Smooth muscle cell (in vitro differentiated cells): ENCODE measurements at regions not wholly inside any gene's neighbourhood (a gene's known extent, or its start where the extent isn't known, plus 50 kb on each side); places are given as distances from the start of the nearest gene placed in this dataset.
"Not testable (repeated sequence)": the region's sequence is repeated elsewhere in the genome, so short reads cannot be mapped to it uniquely, and the experiment has no call there.

Experiments used
- DNase-seq: peaks from one replicate; lab custom pipeline; 2025; ENCODE audit not compliant: unreplicated experiment; lab: John Stamatoyannopoulos, UW
- H2AFZ ChIP-seq: fragments of 200-600 bp; sonication (generic); 2 replicates; pipeline ENCODE4 v1.6.0; 2016; ENCODE audit warnings: antibody characterized with exemption, low read depth, mild to moderate bottlenecking
- H3F3A ChIP-seq: fragments of 200-600 bp; sonication (generic); 2 replicates; pipeline ENCODE4 v1.6.0; 2017; ENCODE audit warnings: antibody characterized with exemption, low read depth
- H3K27ac ChIP-seq: fragments of 200-600 bp; sonication (generic); 2 replicates; pipeline ENCODE4 v1.5.1; 2016; ENCODE audit warnings: low read depth, mild to moderate bottlenecking
- H3K27me3 ChIP-seq: fragments of 200-600 bp; sonication (generic); 2 replicates; pipeline ENCODE4 v1.6.1; 2016; ENCODE audit warnings: low read depth, mild to moderate bottlenecking
- H3K36me3 ChIP-seq: fragments of 200-600 bp; sonication (generic); 2 replicates; pipeline ENCODE4 v1.5.1; 2016; ENCODE audit warnings: low read depth
- H3K4me1 ChIP-seq: fragments of 200-600 bp; sonication (generic); 2 replicates; pipeline ENCODE4 v1.5.1; 2016; ENCODE audit warnings: low read depth
- H3K4me2 ChIP-seq: fragments of 200-600 bp; sonication (generic); 2 replicates; pipeline ENCODE4 v1.6.0; 2016; ENCODE audit warnings: mild to moderate bottlenecking
- H3K4me3 ChIP-seq: fragments of 200-600 bp; sonication (generic); 2 replicates; pipeline ENCODE4 v1.5.1; 2016; ENCODE audit warnings: mild to moderate bottlenecking
- H3K79me2 ChIP-seq: fragments of 200-600 bp; sonication (generic); 2 replicates; pipeline ENCODE4 v1.6.0; 2016; ENCODE audit warnings: low read depth, mild to moderate bottlenecking
- H3K9ac ChIP-seq: fragments of 200-600 bp; sonication (generic); 2 replicates; pipeline ENCODE4 v1.6.0; 2016; ENCODE audit warnings: low read depth
- H3K9me3 ChIP-seq: fragments of 200-600 bp; sonication (generic); replicated peaks from 2 replicates; pipeline ENCODE4 v1.5.1; 2016; ENCODE audit warnings: low read depth
- H4K20me1 ChIP-seq: fragments of 200-600 bp; sonication (generic); 2 replicates; pipeline ENCODE4 v1.6.0; 2016; ENCODE audit warnings: low read depth
- WGBS: methylation state at CpG from one replicate; pipeline ENCODE4 v1.1.7; 2016; ENCODE audit warnings: low lambda C conversion rate; 5-methylcytosine and 5-hydroxymethylcytosine counted together
- TF ChIP-seq, protein P1 (sequence below): fragments of 200-600 bp; sonication (generic); IDR thresholded peaks from 2 replicates; pipeline ENCODE4 v1.5.1; 2017; ENCODE audit warnings: borderline replicate concordance, mild to moderate bottlenecking, antibody characterized with exemption; ENCODE audit not compliant: insufficient read depth, poor library complexity, severe bottlenecking

DNA sequence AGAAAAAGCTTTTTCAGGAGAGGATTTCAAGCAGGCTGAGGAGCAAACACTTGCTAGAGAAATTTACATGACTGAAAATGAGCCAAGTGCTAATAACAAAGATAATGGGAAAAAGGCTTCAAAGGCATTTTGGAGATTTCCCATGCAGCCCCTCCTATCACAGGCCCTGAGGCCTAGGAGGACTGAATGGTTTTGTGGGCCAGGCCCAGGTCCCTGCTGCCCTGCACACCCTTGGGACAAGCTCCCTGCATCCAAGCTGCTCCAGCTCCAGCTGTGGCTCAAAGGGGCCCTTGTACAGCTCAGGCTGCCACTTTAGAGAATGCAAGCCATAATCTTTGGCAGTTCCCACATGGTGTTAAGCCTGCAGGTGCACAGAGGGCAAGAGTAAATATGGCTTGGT lies 154.0 kb upstream of the LMNTD1 start:
- DNase-seq: no peak
- Histone ChIP-seq H3K9ac (no peak overlapping the region), H3K27me3 (no peaks in the 10 kb centered on the region), H2AFZ (no peak overlapping the region), H3K4me3 (no peak overlapping the region), H3K79me2 (no peaks in the 10 kb centered on the region), H3K27ac (no peak overlapping the region), H3K4me2 (no peak overlapping the region), H4K20me1 (no peaks in the 10 kb centered on the region), H3K4me1 (peaks cover 15% of the 10 kb centered on the region), H3F3A (no peaks in the 10 kb centered on the region), H3K36me3 (no peaks in the 10 kb centered on the region), H3K9me3 (no peaks in the 10 kb centered on the region)
- TF ChIP-seq, protein P1, sequence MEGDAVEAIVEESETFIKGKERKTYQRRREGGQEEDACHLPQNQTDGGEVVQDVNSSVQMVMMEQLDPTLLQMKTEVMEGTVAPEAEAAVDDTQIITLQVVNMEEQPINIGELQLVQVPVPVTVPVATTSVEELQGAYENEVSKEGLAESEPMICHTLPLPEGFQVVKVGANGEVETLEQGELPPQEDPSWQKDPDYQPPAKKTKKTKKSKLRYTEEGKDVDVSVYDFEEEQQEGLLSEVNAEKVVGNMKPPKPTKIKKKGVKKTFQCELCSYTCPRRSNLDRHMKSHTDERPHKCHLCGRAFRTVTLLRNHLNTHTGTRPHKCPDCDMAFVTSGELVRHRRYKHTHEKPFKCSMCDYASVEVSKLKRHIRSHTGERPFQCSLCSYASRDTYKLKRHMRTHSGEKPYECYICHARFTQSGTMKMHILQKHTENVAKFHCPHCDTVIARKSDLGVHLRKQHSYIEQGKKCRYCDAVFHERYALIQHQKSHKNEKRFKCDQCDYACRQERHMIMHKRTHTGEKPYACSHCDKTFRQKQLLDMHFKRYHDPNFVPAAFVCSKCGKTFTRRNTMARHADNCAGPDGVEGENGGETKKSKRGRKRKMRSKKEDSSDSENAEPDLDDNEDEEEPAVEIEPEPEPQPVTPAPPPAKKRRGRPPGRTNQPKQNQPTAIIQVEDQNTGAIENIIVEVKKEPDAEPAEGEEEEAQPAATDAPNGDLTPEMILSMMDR: no peak

DNA sequence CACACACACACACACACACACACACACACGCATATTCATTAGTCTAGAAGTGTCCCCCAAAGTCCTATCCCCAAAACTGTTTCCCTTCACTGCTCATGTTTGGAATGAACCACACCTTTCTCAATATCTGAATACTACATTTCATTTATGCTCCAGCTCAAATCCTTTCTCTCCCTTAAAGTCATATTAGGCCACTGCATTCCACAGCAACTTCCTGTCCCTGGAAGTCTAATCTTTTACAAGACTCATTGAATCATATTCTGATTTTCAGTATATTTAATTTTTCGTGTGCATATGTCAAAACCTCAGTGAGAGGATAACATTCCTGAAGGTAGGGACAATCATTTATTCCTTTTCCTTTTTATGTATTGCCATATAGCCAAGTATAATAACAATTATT lies 155.6 kb upstream of the LMNTD1 start:
- no peaks in the 10 kb centered on the region for H3K9me3 ChIP-seq
- no peaks in the 10 kb centered on the region for H3K79me2 ChIP-seq
- no peak overlapping the region for H3K9ac ChIP-seq
- H3K27me3 ChIP-seq: no peaks in the 10 kb centered on the region
- H3K4me1 ChIP-seq: peaks cover 15% of the 10 kb centered on the region
- H3K36me3 ChIP-seq: no peaks in the 10 kb centered on the region
- no peak for DNase-seq
- no peak overlapping the region for H3K4me3 ChIP-seq
- TF ChIP-seq, protein P1: no peak
- 86% methylated on average over 2 of the region's 2 CpGs for WGBS
- no peaks in the 10 kb centered on the region for H3F3A ChIP-seq
- H2AFZ ChIP-seq: peak overlapping the region; percentile 23
- H3K4me2 ChIP-seq: no peak overlapping the region
- no peaks in the 10 kb centered on the region for H4K20me1 ChIP-seq
- H3K27ac ChIP-seq: no peak overlapping the region

DNA sequence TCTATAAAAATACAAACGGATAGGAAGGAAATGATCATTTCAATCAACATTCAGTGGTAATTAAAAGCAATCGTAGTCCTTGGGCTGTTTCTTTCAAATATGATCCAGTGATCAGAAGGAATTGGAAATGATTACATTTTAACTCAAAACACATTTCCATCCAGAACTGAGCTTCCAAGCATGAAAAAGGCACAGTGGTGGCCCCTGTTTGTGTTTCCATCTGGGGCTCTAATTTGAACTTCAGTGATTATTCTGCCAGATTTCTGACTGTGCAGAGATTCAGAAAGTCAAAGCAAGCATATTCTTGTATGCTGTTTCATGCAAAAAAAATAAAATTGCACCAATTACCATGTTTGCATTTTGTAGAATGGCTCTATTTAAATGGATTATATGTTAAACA lies 157.0 kb upstream of the LMNTD1 start:
- no peak overlapping the region for H3K4me3 ChIP-seq
- TF ChIP-seq, protein P1: no peak
- H3F3A ChIP-seq: no peaks in the 10 kb centered on the region
- H3K27me3 ChIP-seq: no peaks in the 10 kb centered on the region
- H3K4me2 ChIP-seq: no peak overlapping the region
- no peaks in the 10 kb centered on the region for H3K9me3 ChIP-seq
- WGBS: 91% methylated on average over 2 of the region's 2 CpGs
- H4K20me1 ChIP-seq: no peaks in the 10 kb centered on the region
- H3K79me2 ChIP-seq: no peaks in the 10 kb centered on the region
- peak overlapping the region; percentile 5 for H2AFZ ChIP-seq
- peaks cover 15% of the 10 kb centered on the region for H3K4me1 ChIP-seq
- H3K36me3 ChIP-seq: no peaks in the 10 kb centered on the region
- no peak overlapping the region for H3K9ac ChIP-seq
- H3K27ac ChIP-seq: peak overlapping the region; percentile 63
- DNase-seq: no peak

DNA sequence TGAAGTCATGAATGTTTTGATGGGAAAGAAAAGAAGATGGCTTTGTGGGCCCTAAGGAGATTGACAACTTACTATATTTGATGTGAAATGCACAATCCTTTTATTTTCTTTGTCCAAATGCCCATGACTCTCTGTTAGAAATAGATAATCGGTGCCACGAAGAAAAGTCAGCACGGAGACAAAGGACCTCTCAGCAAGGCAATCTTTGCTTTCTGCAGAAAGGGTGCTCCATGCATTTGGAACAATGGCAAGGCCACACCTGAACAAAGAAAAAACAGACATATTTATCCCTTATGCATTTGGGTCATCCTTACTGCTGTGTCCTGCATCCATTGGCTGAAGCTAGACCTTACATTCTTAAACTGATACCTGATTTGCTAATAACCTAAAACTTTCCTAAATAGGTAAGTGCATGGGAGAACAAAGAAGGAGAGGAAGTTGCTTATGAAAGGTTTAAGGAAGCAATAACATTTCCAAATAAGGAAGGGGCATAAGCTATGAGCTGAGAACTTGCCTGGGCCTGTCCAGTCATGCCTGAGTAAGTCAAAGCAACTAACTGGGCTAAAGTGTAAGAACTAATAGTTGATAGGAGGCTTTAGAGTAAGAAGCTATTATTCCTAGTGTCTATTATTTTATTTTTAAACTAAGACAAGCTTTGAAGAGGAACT lies 158.0 kb upstream of the LMNTD1 start:
- not testable (repeated sequence) for H3K27me3 ChIP-seq, H3K9ac ChIP-seq, H3K9me3 ChIP-seq, H4K20me1 ChIP-seq, H3K4me3 ChIP-seq, H3F3A ChIP-seq, H3K36me3 ChIP-seq, H3K4me2 ChIP-seq, H3K79me2 ChIP-seq, DNase-seq
- Histone ChIP-seq H3K27ac (peak overlapping the region; percentile 63), H2AFZ (peak overlapping the region; percentile 5), H3K4me1 (peaks cover 15% of the 10 kb centered on the region)
- WGBS: 90% methylated on average over 3 of the region's 3 CpGs
